ENCODE measurements at regions not wholly inside any gene's neighbourhood (a gene's known extent, or its start where the extent isn't known, plus 50 kb on each side); places are given as distances from the start of the nearest gene placed in this dataset.

DNA sequence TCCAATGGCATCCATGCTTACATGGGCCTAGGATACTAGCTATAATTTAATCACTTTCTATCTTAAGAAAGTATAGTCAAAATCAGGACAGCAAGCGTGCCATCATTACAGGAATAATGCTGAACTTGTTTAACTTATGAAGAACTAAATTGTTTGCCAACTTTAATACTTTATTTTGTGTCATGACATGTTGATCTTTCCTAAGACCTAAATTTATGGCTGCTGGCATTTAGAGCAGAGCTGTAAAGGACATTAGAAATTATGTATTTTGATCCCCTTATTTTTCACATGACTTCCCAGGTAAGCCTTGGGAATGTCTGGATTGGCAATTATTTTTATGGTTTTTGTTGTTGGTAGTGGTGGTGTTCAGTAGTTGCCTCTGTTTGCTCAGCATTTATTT lies 920.3 kb upstream of the GOT2 start (continued):
- TF ChIP-seq, protein P1, sequence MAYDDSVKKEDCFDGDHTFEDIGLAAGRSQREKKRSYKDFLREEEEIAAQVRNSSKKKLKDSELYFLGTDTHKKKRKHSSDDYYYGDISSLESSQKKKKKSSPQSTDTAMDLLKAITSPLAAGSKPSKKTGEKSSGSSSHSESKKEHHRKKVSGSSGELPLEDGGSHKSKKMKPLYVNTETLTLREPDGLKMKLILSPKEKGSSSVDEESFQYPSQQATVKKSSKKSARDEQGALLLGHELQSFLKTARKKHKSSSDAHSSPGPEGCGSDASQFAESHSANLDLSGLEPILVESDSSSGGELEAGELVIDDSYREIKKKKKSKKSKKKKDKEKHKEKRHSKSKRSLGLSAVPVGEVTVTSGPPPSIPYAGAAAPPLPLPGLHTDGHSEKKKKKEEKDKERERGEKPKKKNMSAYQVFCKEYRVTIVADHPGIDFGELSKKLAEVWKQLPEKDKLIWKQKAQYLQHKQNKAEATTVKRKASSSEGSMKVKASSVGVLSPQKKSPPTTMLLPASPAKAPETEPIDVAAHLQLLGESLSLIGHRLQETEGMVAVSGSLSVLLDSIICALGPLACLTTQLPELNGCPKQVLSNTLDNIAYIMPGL (CRISPR knock-in tag; IDR thresholded peaks at IDR 0.05; ENCODE audit: borderline replicate concordance), result no peak
- no peak for TF ChIP-seq CBX8 (IDR thresholded peaks at IDR 0.05)
- no peak for TF ChIP-seq JUN (IDR thresholded peaks at IDR 0.05)
- no peak for TF ChIP-seq RAD21 (conservative IDR thresholded peaks at IDR 0.05 in 1 of 2, IDR thresholded peaks at IDR 0.05 in 1 of 2)
- no peak for TF ChIP-seq FOSB (CRISPR knock-in tag; IDR thresholded peaks at IDR 0.05)
- no peak for TF ChIP-seq KDM5A (IDR thresholded peaks at IDR 0.05)
- TF ChIP-seq SREBF2 (IDR thresholded peaks at IDR 0.05), result no peak

DNA sequence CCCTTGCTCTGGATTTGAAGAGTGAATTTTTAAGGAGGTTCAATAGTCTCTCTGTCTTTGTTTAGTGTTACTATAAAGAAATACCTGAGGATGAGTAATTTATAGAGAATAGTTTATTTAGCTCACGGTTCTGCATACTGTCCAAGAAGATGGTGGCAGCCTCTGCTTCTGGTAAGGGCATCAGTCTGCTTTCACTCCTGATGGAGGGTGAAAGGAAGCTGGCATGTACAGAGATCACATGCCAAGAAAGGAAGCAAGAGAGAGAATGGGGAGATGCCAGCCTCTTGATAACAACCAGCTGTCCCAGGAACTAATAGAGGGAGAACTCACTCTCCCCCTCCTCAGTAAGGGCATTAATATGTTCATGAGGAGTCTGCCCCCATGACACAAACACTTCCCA lies 917.5 kb upstream of the GOT2 start:
- H3K4me1 ChIP-seq, result no peaks in the 10 kb centered on the region
- no peak overlapping the region for H3K4me3 ChIP-seq
- H3K4me2 ChIP-seq, result no peak overlapping the region
- ChIA-PET POLR2A (no interaction called here), CTCF (no interaction called here)
- no peak overlapping the region for H3K27ac ChIP-seq
- DNase-seq (ENCODE audit: low read depth in 1 of 2, low spot score in 1 of 2), result no peak
- H3K9me3 ChIP-seq, result peaks cover 12% of the 10 kb centered on the region; the same call in 1 of the 3 replicates
- TF ChIP-seq MAFK (IDR thresholded peaks at IDR 0.05; ENCODE audit: partially characterized antibody) (no peak), CHD2 (IDR thresholded peaks at IDR 0.05; ENCODE audit: low read length, partially characterized antibody) (no peak), MAZ (IDR thresholded peaks at IDR 0.05; ENCODE audit: borderline replicate concordance, low read depth, low read length) (no peak), RCOR1 (IDR thresholded peaks at IDR 0.05; ENCODE audit: low read depth, low read length) (no peak), FOSB (CRISPR knock-in tag; IDR thresholded peaks at IDR 0.05) (no peak), HOXB13 (CRISPR knock-in tag; IDR thresholded peaks at IDR 0.05; ENCODE audit: low read depth) (no peak), PBX3 (IDR thresholded peaks at IDR 0.05) (no peak), REST (IDR thresholded peaks at IDR 0.05) (no peak), CHD4 (IDR thresholded peaks at IDR 0.05; ENCODE audit: borderline replicate concordance) (no peak), RAD21 (conservative IDR thresholded peaks at IDR 0.05 in 1 of 2, IDR thresholded peaks at IDR 0.05 in 1 of 2) (no peak), POLR2A (IDR thresholded peaks at IDR 0.05; ENCODE audit: low read length) (no peak), ELK1 (IDR thresholded peaks at IDR 0.05; ENCODE audit: low read depth, low read length) (no peak), HEYL (CRISPR knock-in tag; IDR thresholded peaks at IDR 0.05) (no peak)
- TF ChIP-seq, protein P2, sequence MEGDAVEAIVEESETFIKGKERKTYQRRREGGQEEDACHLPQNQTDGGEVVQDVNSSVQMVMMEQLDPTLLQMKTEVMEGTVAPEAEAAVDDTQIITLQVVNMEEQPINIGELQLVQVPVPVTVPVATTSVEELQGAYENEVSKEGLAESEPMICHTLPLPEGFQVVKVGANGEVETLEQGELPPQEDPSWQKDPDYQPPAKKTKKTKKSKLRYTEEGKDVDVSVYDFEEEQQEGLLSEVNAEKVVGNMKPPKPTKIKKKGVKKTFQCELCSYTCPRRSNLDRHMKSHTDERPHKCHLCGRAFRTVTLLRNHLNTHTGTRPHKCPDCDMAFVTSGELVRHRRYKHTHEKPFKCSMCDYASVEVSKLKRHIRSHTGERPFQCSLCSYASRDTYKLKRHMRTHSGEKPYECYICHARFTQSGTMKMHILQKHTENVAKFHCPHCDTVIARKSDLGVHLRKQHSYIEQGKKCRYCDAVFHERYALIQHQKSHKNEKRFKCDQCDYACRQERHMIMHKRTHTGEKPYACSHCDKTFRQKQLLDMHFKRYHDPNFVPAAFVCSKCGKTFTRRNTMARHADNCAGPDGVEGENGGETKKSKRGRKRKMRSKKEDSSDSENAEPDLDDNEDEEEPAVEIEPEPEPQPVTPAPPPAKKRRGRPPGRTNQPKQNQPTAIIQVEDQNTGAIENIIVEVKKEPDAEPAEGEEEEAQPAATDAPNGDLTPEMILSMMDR (IDR thresholded peaks at IDR 0.05), result no peak
- TF ChIP-seq, protein P3, sequence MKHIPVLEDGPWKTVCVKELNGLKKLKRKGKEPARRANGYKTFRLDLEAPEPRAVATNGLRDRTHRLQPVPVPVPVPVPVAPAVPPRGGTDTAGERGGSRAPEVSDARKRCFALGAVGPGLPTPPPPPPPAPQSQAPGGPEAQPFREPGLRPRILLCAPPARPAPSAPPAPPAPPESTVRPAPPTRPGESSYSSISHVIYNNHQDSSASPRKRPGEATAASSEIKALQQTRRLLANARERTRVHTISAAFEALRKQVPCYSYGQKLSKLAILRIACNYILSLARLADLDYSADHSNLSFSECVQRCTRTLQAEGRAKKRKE (CRISPR knock-in tag; IDR thresholded peaks at IDR 0.05; ENCODE audit: low read depth), result no peak
- ATAC-seq, result no peak
- 52% methylated on average over 1 of the region's 1 CpG for WGBS (ENCODE audit: missing lambda C conversion rate)
- no peak for FAIRE-seq
